H9 (cell line): ENCODE measurements at regions not wholly inside any gene's neighbourhood (a gene's known extent, or its start where the extent isn't known, plus 50 kb on each side); places are given as distances from the start of the nearest gene placed in this dataset.

Experiments
- DNase-seq: peaks from one replicate; pipeline ENCODE4 v3.0.0-alpha.2; 2017
- H2AFZ ChIP-seq: one replicate; pipeline ENCODE4 v1.6.1; 2013; ENCODE audit warnings: mild to moderate bottlenecking, low read length, control low read depth, moderate library complexity
- H2AK5ac ChIP-seq: 2 replicates; pipeline ENCODE4 v1.6.1; 2013; ENCODE audit warnings: low read length, control low read depth, mixed read lengths; ENCODE audit not compliant: insufficient read length
- H2BK120ac ChIP-seq: one replicate; pipeline ENCODE4 v1.6.1; 2013; ENCODE audit warnings: low read depth, mild to moderate bottlenecking, low read length, control low read depth, inconsistent platforms; ENCODE audit not compliant: poor library complexity, severe bottlenecking
- H2BK12ac ChIP-seq: 2 replicates; pipeline ENCODE4 v1.6.1; 2013; ENCODE audit warnings: low read length, control low read depth, mixed read lengths, low read depth; ENCODE audit not compliant: insufficient read length
- H2BK15ac ChIP-seq: 2 replicates; pipeline ENCODE4 v1.6.1; 2013; ENCODE audit warnings: low read depth, low read length, control low read depth
- H2BK20ac ChIP-seq: one replicate; pipeline ENCODE4 v1.6.1; 2013; ENCODE audit warnings: low read depth, mild to moderate bottlenecking, low read length, control low read depth, inconsistent platforms; ENCODE audit not compliant: poor library complexity, severe bottlenecking
- H2BK5ac ChIP-seq: 2 replicates; pipeline ENCODE4 v1.6.1; 2013; ENCODE audit warnings: low read length, control low read depth, mixed read lengths; ENCODE audit not compliant: insufficient read length
- H3K14ac ChIP-seq: 2 replicates; pipeline ENCODE4 v1.6.1; 2013; ENCODE audit warnings: low read length, control low read depth; ENCODE audit not compliant: insufficient read depth
- H3K18ac ChIP-seq: 2 replicates; pipeline ENCODE4 v1.6.1; 2013; ENCODE audit warnings: low read depth, mild to moderate bottlenecking, mixed read lengths, low read length, control low read depth; ENCODE audit not compliant: insufficient read length
- H3K23ac ChIP-seq: 2 replicates; pipeline ENCODE4 v1.6.1; 2013; ENCODE audit warnings: low read length, control low read depth, mixed read lengths, low read depth; ENCODE audit not compliant: insufficient read length
- H3K23me2 ChIP-seq: 2 replicates; pipeline ENCODE4 v1.6.1; 2013; ENCODE audit warnings: low read depth, mild to moderate bottlenecking, mixed read lengths, low read length, control low read depth; ENCODE audit not compliant: insufficient read length, poor library complexity, severe bottlenecking
- H3K27ac ChIP-seq: 2 replicates; pipeline ENCODE4 v1.5.1; 2013; ENCODE audit warnings: low read length, control low read depth, mixed read lengths, low read depth; ENCODE audit not compliant: insufficient read length
- H3K27me3 ChIP-seq: 2 replicates; pipeline ENCODE4 v1.6.1; 2013; ENCODE audit warnings: low read length, control low read depth, inconsistent platforms; ENCODE audit not compliant: insufficient read depth
- H3K4ac ChIP-seq: 2 replicates; pipeline ENCODE4 v1.6.1; 2013; ENCODE audit warnings: low read depth, mild to moderate bottlenecking, control low read depth, inconsistent platforms, low read length, moderate library complexity
- H3K4me1 ChIP-seq: 2 replicates; pipeline ENCODE4 v1.6.1; 2013; ENCODE audit warnings: low read length, control low read depth, inconsistent platforms; ENCODE audit not compliant: insufficient read depth
- H3K4me2 ChIP-seq: 2 replicates; pipeline ENCODE4 v1.6.1; 2013; ENCODE audit warnings: low read length, control low read depth, mixed read lengths; ENCODE audit not compliant: insufficient read length, insufficient read depth
- H3K56ac ChIP-seq: 2 replicates; pipeline ENCODE4 v1.6.1; 2013; ENCODE audit warnings: low read depth, mild to moderate bottlenecking, mixed read lengths, low read length, control low read depth; ENCODE audit not compliant: insufficient read length
- H3K79me1 ChIP-seq: 2 replicates; pipeline ENCODE4 v1.6.1; 2013; ENCODE audit warnings: low read depth, mild to moderate bottlenecking, moderate library complexity, low read length, control low read depth, inconsistent platforms; ENCODE audit not compliant: insufficient read depth, poor library complexity, severe bottlenecking
- H3K79me2 ChIP-seq: 2 replicates; pipeline ENCODE4 v1.6.1; 2013; ENCODE audit warnings: low read length, control low read depth, inconsistent platforms; ENCODE audit not compliant: insufficient read depth
- H3K9ac ChIP-seq: 2 replicates; pipeline ENCODE4 v1.6.1; 2013; ENCODE audit warnings: low read length, control low read depth, mixed read lengths; ENCODE audit not compliant: insufficient read length; ENCODE audit errors: extremely low read depth
- H3K9me3 ChIP-seq: one replicate; pipeline ENCODE4 v1.6.1; 2013; ENCODE audit warnings: low read depth, low read length, inconsistent platforms; ENCODE audit not compliant: control insufficient read depth
- H3T11ph ChIP-seq: one replicate; pipeline ENCODE4 v1.6.1; 2013; ENCODE audit warnings: mild to moderate bottlenecking, low read length, control low read depth, inconsistent platforms
- H4K20me1 ChIP-seq: one replicate; pipeline ENCODE4 v1.6.1; 2013; ENCODE audit not compliant: control insufficient read depth, insufficient read length, insufficient read depth
- H4K5ac ChIP-seq: 2 replicates; pipeline ENCODE4 v1.6.1; 2013; ENCODE audit warnings: low read depth, mild to moderate bottlenecking, mixed read lengths, low read length, control low read depth; ENCODE audit not compliant: insufficient read length
- H4K8ac ChIP-seq: replicated peaks from 2 replicates; pipeline ENCODE4 v1.6.1; 2013; ENCODE audit warnings: low read length, control low read depth, mixed read lengths, low read depth; ENCODE audit not compliant: insufficient read length
- H4K91ac ChIP-seq: 2 replicates; pipeline ENCODE4 v1.6.1; 2013; ENCODE audit warnings: low read depth, mild to moderate bottlenecking, moderate library complexity, mixed read lengths, low read length, control low read depth; ENCODE audit not compliant: insufficient read length
- H3K27ac Mint-ChIP-seq, 3 experiments: 2 replicates in 2 of 3; 3 replicates in 1 of 3; pipeline ENCODE4 v1.8.0; 2020 to 2021; ENCODE audit warnings: mixed read lengths in 3 of 3, mild to moderate bottlenecking in 1 of 3, moderate library complexity in 1 of 3
- H3K27me3 Mint-ChIP-seq: 2 replicates; pipeline ENCODE4 v1.8.0; 2021; ENCODE audit warnings: low read depth, mild to moderate bottlenecking, moderate library complexity, mixed read lengths
- H3K36me3 Mint-ChIP-seq, 3 experiments: 2 replicates in 2 of 3; 3 replicates in 1 of 3; pipeline ENCODE4 v1.8.0; 2020 to 2021; ENCODE audit warnings: low read depth in 3 of 3, mixed read lengths in 3 of 3; ENCODE audit not compliant: insufficient read depth in 1 of 3
- H3K4me1 Mint-ChIP-seq, 2 experiments: 2 replicates each; pipeline ENCODE4 v1.8.0; 2020; ENCODE audit warnings: mixed read lengths in 2 of 2
- H3K4me3 Mint-ChIP-seq, 2 experiments: 2 replicates in 1 of 2; 3 replicates in 1 of 2; pipeline ENCODE4 v1.8.0; 2020 to 2021; ENCODE audit warnings: mild to moderate bottlenecking in 2 of 2, mixed read lengths in 2 of 2, moderate library complexity in 1 of 2
- H3K9me3 Mint-ChIP-seq, 2 experiments: 2 replicates in 1 of 2; 3 replicates in 1 of 2; pipeline ENCODE4 v1.8.0; 2020; ENCODE audit warnings: mild to moderate bottlenecking in 2 of 2, mixed read lengths in 2 of 2, moderate library complexity in 1 of 2
- CTCF ChIP-seq: fragments of 200-600 bp; sonication (generic); conservative IDR thresholded peaks from 3 replicates; pipeline ENCODE4 v1.8.0; 2021; ENCODE audit warnings: antibody characterized with exemption, mild to moderate bottlenecking
- WGBS: extraction: QIAGEN DNeasy Blood & Tissue Kit; methylation state at CpG from one replicate; pipeline ENCODE4 v1.1.7; 2013; ENCODE audit warnings: missing lambda C conversion rate, low lambda C conversion rate, mixed read lengths; ENCODE audit not compliant: insufficient read length; ENCODE audit errors: extremely low coverage; 5-methylcytosine and 5-hydroxymethylcytosine counted together

- no peak overlapping the region for H4K5ac ChIP-seq
- H3K4me1 ChIP-seq: no peaks in the 10 kb centered on the region
- H2BK20ac ChIP-seq: no peak overlapping the region
- H3K9me3 Mint-ChIP-seq: no peaks in the 10 kb centered on the region
- H3K14ac ChIP-seq: no peak overlapping the region
- H2BK5ac ChIP-seq: no peak overlapping the region
- no peak overlapping the region for H2AFZ ChIP-seq
- no peaks in the 10 kb centered on the region for H3K23me2 ChIP-seq
- WGBS: no CpG with 5 or more reads among the region's 2 CpGs
- no peaks in the 10 kb centered on the region; the same call in 1 of the 2 replicates for H3K27me3 Mint-ChIP-seq
- H3K79me1 ChIP-seq: no peaks in the 10 kb centered on the region
- H2BK120ac ChIP-seq: no peak overlapping the region
- H3K4me3 Mint-ChIP-seq: no peak overlapping the region
- H2BK15ac ChIP-seq: no peak overlapping the region
- H3K9ac ChIP-seq: no peak overlapping the region
- DNase-seq: no peak
- H2AK5ac ChIP-seq: no peak overlapping the region
- no peak overlapping the region for H3T11ph ChIP-seq
- H3K4ac ChIP-seq: no peak overlapping the region
- no peak overlapping the region for H4K91ac ChIP-seq
- H2BK12ac ChIP-seq: no peak overlapping the region
- no peak overlapping the region for H3K23ac ChIP-seq
- no peaks in the 10 kb centered on the region for H4K20me1 ChIP-seq
- H4K8ac ChIP-seq: no peak overlapping the region
- no peaks in the 10 kb centered on the region for H3K4me1 Mint-ChIP-seq
- no peak overlapping the region for H3K4me2 ChIP-seq
- H3K27me3 ChIP-seq: no peaks in the 10 kb centered on the region
- no peak overlapping the region for H3K56ac ChIP-seq
- H3K18ac ChIP-seq: no peak overlapping the region
- TF ChIP-seq CTCF: no peak
- H3K36me3 Mint-ChIP-seq: no peaks in the 10 kb centered on the region
- no peak overlapping the region for H3K27ac Mint-ChIP-seq
- no peaks in the 10 kb centered on the region for H3K9me3 ChIP-seq
- no peak overlapping the region for H3K27ac ChIP-seq
- no peaks in the 10 kb centered on the region for H3K79me2 ChIP-seq
These were observed 467.8 kb downstream of the GRXCR1 start for GRCh38 chr4:43360296-43360695.
